ENCODE measurements at regions not wholly inside any gene's neighbourhood (a gene's known extent, or its start where the extent isn't known, plus 50 kb on each side); places are given as distances from the start of the nearest gene placed in this dataset.
A peak's percentile ranks its signal among the peaks of the same experiment; 100 is the strongest.

GRCh38 chr15:70556151-70556741 lies 207.1 kb downstream of the UACA start:
- DNase-seq (ENCODE audit: low spot score), result no peak

DNA sequence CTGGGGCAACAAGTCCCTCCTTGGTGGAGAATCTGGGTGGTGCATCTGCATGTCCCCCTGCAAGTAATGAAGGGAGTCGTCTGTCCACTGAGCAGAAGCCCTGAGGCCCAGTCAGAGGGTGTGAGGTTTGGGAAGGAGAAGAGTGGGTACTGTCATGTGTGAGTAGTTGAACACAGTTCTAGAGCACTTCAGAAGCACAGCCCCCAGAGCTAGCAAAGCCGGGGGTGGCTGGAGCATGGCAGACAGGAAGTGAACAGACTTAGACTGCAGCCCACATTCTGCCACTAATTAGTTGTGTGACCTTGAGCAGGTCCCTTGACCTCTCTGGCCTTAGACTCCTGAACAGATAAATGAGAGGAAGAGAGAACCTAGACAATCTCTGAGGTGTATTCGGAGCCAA lies 207.6 kb downstream of the UACA start:
- no peak for DNase-seq (ENCODE audit: low spot score)

DNA sequence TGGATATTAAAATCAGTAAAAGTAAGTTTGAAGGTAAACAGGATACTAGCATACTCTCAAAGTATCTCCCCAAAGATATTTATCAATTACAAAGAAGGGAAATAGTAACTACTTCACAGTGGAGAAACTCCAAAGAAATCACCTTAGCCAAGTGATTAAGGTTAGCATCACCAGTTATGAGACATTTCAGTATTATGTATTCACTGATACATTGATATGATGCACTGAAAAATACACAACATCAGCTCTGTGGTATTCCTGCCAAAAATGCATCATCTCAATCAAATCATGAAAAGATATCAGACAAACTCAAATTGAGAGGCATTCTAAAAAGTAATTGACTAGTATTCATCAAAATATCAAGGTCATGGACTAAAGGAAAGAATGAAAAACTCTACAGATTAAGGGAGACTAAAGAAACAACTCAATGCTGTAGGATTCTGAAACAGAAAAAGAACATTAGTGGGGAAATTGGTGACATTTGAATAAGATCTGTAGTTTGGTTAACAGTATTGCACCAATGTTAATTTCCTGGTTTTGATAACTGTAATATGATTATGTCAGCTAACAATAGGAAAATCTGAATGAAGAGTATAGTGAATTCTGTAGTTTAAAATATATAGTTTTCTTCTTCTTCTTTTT lies 215.4 kb downstream of the UACA start:
- DNase-seq (ENCODE audit: low spot score), result no peak

GRCh38 chr15:70545526-70545925 lies 217.8 kb downstream of the UACA start:
- no peak for DNase-seq (ENCODE audit: low spot score)

- no peak for DNase-seq (ENCODE audit: low spot score)
Observed at GRCh38 chr15:70541511-70541910, 221.8 kb downstream of the UACA start.

DNA sequence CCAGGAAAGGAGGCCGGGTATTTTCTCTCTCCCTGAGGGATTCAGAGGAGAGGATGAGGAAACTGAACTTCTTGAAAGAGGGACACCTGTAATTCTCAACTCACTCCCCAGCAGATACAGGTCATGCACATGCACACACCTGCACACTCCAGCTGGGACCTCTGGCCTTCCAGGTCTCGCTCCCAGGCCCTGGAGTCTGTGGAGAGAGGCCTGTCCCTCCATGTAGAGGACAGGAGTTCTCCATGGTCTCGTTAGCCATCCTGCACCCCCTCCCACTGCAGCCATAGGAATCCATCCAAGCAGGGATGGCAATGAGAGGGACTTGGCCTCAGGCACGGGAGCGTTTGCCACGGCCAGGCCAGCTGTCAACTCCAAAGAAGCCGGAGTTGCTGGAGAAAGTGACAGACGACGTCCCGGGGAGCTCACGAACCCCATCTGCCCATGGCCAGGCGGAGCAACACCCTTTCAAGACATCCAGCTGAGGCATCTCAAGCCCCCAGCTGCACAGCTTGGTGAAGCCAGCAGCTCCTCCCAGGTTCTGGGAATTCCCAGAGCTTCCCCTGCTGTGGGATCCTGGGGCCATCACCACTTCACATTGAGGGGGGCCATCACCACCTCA lies 223.3 kb downstream of the UACA start:
- no peak for DNase-seq (ENCODE audit: low spot score)

GRCh38 chr15:70539409-70539808 lies 223.9 kb downstream of the UACA start:
- no peak for DNase-seq (ENCODE audit: low spot score)

- no peak for DNase-seq (ENCODE audit: low spot score)
Observed at GRCh38 chr15:70538278-70538677, 225.1 kb downstream of the UACA start.

- DNase-seq (ENCODE audit: low spot score), result no peak
Observed at GRCh38 chr15:70535955-70536338, 227.4 kb downstream of the UACA start.

- DNase-seq (ENCODE audit: low spot score), result no peak
Observed at GRCh38 chr15:70535071-70535954, 228.0 kb downstream of the UACA start.

GRCh38 chr15:70533931-70534742 lies 229.2 kb downstream of the UACA start:
- peak; percentile 37 for DNase-seq (ENCODE audit: low spot score)

- no peak for DNase-seq (ENCODE audit: low spot score)
Observed at GRCh38 chr15:70532531-70533186, 230.7 kb downstream of the UACA start.

- DNase-seq (ENCODE audit: low spot score), result no peak
Observed at GRCh38 chr15:70531576-70531975, 231.8 kb downstream of the UACA start.

DNA sequence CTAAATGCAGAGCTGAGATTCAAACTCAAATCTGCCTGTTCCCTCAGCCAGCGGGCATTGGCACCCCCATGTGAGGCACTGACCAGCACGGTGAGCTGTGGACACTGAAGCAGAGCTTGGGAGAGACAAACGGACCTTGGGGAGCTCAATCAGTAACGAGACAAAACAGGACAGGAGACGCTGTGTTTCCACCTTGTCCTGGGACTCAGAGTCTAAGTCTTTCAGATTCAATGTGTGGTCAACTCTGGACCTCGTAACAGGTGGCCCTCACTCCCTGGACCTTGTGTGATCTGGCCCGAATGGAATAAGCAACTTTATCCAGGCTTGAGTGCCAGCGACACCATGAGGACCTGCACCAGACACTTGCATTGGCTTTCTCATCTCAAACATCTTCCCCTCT lies 232.5 kb downstream of the UACA start:
- DNase-seq (ENCODE audit: low spot score), result no peak

- DNase-seq (ENCODE audit: low spot score), result no peak
Observed at GRCh38 chr15:70530503-70530902, 232.9 kb downstream of the UACA start.

DNA sequence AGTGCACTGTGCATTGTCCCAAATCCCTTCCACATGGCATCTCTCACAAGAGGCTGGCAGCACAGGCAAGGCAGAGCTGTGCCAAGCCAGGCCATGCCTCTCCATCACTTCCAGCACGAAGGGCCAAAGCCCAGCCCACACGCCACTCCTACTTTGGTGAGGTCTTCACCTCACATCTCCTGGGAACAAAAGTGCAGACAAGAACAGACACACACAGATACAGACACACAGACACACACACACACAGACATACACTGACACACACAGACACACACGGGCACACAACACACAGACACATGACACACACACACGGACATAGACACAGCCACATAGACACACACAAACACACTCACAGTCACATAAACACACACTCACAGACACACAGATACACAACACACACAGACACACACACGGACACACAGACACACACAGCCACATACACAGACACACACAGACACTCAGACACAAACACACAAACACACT lies 233.3 kb downstream of the UACA start:
- DNase-seq (ENCODE audit: low spot score), result no peak

GRCh38 chr15:70528816-70529215 lies 234.5 kb downstream of the UACA start:
- no peak for DNase-seq (ENCODE audit: low spot score)

DNA sequence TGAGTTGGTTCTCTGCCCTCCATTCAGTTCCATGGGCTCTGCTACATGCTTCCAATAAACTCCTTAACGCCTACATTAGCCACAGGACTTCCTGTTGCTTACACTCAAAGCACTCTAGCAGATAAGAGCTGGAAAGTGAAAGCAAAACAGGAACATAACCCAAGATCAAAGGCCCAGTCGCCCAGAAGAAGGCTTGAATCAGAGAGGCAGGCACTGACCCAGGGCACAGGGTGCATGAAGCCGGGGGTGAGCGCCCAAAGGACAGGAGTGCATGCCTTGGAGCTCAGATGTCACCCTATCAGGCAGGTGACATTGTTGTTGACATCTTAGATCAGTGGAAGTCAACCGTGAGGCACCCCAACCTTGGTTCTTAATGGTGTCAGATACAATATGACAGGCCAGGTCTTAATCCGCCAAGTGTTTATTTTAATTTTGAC lies 235.1 kb downstream of the UACA start:
- no peak for DNase-seq (ENCODE audit: low spot score)

DNA sequence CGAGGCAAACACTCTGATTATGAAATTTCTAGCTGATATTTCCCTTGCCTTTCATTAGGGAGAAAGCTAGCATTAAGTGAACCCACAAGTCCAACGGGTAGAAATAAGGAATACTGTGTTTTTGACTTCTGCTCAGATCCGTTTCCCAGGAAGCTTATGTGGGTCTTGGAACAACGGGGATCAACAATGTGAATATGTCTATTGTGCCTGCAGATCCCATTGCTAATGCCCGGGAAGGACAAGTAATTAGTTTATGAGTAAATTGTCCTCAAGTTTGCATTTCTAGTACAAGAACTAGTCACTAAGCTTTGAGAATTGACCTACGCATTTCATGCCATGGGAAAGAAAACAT lies 236.4 kb downstream of the UACA start:
- DNase-seq (ENCODE audit: low spot score), result no peak

- DNase-seq (ENCODE audit: low spot score), result peak; percentile 87
Observed at GRCh38 chr15:70526221-70526973, 237.0 kb downstream of the UACA start.
